CD4-positive, alpha-beta T cell treated with Interleukin-17A for 1 hour (primary cell): ENCODE measurements at regions not wholly inside any gene's neighbourhood (a gene's known extent, or its start where the extent isn't known, plus 50 kb on each side); places are given as distances from the start of the nearest gene placed in this dataset.

Experiments
- DNase-seq: peaks from one replicate; pipeline ENCODE4 v3.0.0-alpha.2; 2020

DNA sequence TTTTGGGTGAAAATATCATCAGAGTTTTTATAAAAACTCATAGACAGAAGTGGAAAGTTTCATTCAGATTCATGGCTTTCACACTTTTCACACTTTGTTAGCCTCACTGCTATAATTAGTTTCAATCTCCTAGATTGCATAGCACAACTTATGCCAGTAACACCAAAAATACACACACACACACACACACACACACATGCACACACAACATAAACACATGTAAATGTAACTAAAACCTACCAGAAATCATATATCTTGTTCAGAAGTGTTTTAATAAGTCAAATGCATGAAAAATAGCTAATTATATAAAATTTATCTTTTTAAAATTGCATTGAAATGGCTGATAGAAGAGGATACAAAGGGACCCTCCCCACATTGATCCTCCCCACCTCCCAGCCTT is 347.8 kb upstream of the SLC35B3 start:
- no peak for DNase-seq

DNA sequence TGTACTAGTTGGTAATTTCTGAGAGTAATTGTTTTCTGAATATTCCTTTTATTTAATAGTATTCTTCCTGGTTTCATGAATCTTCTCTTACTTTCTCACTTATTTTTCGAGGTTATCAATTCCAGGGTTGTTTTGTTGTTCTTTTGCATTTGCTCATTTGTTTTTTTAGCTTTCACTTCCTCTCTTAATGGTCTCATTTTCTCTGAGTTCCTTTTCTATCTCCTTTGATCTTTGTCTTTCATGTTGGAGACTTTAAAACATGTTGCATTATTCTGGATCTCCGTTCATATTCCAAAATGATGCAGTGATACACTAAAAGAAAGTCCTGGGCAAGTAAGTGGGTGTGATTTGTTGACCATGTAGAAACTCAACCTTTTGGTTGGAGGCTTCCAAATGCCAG is 345.3 kb upstream of the SLC35B3 start:
- DNase-seq = no peak

DNA sequence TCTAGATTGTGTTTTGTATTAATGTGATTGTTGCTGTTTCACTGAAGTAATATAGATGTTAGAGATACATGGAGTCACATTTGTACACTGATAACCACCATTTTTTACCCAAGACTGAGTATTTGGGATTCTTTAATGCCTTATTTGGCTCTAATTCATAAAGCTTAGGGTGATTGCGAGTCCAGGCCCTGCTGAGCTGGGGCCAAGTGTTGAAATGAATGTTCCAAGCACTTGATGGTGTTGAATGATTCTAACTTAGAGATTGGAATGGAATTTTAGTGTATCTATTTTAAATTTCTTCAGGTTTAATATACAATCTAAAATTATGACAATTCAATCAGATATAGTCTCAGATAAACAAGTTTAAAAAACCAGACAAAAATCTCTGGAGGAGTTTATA is 329.4 kb upstream of the SLC35B3 start:
- DNase-seq = no peak

DNA sequence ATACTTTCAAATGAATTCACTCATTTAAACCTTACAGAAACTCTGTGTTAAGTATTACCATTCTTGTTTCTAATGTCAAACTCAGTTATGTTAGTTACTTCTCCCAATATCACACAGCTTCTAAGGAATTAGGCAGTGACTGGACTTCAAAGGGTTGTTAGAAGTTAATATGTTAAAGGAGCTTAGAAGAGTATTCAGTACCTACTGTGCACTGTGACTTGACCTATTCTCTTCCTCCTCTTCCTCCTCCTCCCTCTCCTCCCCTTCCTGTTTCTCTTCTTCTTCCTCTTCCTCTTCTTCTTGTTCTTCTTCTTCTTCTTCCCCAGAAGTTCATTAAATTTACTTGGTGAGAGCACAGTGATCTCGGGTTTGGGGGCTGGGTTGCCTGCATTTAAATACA is 325.6 kb upstream of the SLC35B3 start:
- DNase-seq = no peak

DNA sequence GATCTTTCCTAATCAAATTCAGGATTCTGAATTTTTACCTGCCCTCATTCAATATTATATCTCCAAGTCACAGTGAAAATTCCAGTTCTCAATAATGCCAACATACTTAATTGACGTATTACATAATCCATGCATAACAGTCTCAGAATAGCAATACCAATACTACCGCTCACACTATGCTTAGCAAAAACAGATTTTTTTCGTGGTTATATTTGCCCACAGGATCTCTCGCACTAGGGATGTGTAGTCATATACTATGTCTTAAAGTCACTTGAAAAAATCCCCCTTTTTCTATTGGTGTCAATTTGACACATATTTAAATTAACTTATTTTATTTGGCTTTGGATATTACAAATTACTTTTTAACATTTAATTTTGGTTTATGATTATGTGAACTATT is 323.1 kb upstream of the SLC35B3 start:
- DNase-seq = no peak

DNA sequence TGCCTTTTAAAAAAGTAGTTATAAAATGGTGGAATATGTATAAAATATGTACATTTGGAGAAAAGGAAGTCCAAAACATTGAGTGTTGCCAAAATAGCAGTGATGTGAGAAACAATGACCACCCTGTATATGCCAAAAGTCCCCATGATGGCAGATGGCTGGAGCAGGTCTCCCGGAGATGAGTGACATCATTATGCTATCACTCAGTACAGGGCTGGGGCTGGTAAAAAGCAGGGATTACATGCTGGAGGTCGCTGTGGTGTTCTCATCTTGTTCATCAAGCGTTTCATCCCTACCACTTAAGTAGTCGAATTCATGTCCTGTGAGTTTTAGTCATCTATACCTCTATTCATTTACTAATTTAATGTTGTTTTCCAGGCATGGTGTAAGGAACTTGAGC is 315.3 kb upstream of the SLC35B3 start:
- DNase-seq = no peak

DNA sequence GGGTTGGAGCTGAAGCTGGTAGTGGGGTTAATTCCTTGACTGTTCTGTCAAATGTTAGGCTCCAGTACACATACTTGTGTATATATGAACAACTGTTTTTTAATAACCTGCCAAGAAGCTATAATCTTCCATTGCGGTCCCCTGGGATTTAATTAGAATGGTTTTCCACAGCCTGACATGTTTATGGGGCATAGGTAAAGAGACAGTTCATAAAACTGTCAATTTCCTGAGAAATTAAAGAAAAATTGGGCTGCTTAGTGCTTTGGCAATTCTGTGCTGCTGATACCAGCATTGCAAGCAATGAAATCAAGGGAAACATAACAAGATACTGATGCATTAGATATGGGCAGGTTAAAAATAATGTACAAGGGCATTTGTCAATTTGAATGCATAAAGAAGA is 314.1 kb upstream of the SLC35B3 start:
- no peak for DNase-seq

GRCh38 chr6:8743170-8743745 is 307.9 kb upstream of the SLC35B3 start:
- no peak for DNase-seq

- DNase-seq = no peak
These were observed 304.1 kb upstream of the SLC35B3 start for GRCh38 chr6:8739454-8739853.

DNA sequence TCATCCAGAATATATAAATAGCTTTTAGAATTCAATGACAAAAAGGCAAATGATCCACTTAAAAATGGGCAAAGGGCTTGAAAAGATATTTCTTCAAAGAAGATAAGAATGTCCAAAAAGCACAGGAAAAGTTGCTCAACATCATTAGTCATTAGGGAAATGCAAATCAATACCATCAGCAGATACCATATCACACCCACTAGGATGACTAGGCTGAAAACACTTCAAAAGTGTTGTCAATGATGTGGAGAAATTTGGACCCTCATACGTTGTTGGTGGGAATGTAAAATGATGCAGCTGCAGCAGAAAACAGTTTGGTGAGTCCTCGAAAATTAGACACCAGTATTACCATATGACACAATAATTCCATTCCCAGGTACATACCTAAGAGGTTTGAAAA is 303.6 kb upstream of the SLC35B3 start:
- no peak for DNase-seq

- no peak for DNase-seq
These were observed 301.0 kb upstream of the SLC35B3 start for GRCh38 chr6:8736156-8736895.

GRCh38 chr6:8733879-8734278 is 298.5 kb upstream of the SLC35B3 start:
- no peak for DNase-seq

GRCh38 chr6:8731874-8732273 is 296.5 kb upstream of the SLC35B3 start:
- no peak for DNase-seq

DNA sequence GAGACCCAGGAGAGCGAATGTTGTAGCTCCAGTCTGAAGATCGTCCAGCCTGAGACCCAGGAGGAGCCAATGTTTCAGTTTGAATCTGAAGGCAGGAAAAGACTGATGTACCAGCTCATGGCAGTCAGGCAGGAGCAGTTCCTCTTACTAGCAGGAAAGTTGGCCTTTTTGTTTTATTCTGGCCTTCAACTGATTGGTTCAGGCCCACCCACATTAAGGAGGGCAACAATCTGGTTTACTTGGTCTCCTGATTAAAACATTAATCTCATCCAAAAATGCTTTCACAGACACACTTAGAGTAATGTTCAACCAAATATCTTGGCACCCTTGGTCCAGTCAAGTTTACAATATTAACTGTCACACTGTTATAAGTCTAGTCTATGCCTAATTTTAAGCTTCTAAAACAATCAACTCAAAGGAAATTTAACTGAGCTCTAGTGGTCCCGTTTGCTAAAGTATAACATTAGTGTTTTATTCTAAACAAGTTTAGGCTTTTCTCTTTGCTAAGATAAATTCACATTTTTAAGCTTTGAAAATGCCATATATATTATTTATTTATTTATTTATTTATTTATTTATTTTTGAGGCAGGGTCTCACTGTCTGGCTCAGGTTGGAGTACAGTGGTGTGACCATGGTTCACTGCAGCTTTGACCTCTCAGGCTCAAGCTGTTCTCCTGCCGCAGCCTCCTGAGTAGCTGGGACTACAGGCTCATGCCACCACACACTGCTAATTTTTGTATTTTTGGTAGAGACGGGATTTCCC is 275.5 kb upstream of the SLC35B3 start:
- DNase-seq = no peak

- DNase-seq = no peak
These were observed 272.8 kb upstream of the SLC35B3 start for GRCh38 chr6:8707956-8708772.

GRCh38 chr6:8707369-8707768 is 272.0 kb upstream of the SLC35B3 start:
- DNase-seq = no peak

- DNase-seq = no peak
These were observed 270.2 kb upstream of the SLC35B3 start for GRCh38 chr6:8705435-8706020.

- DNase-seq = no peak
These were observed 267.7 kb upstream of the SLC35B3 start for GRCh38 chr6:8703059-8703458.

DNA sequence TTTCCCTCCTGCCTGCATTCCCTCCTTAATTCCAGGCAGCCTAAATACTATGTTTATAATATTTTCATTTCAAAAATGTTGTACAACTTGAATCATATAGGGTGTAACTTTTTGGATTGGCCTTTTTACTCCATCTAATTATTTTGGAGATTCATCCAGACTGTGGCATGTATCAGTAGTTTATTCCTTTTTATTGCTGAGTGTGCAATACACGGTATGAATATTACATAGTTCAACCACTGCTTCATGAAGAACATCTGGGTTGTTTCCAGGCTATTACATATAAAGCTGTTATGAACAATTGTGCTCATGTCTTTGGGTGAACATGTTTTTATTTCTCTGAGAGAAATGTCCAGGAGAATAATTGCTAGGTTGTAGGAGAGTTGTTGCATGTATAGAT is 253.5 kb upstream of the SLC35B3 start:
- DNase-seq = no peak

GRCh38 chr6:8686077-8686476 is 250.7 kb upstream of the SLC35B3 start:
- no peak for DNase-seq

DNA sequence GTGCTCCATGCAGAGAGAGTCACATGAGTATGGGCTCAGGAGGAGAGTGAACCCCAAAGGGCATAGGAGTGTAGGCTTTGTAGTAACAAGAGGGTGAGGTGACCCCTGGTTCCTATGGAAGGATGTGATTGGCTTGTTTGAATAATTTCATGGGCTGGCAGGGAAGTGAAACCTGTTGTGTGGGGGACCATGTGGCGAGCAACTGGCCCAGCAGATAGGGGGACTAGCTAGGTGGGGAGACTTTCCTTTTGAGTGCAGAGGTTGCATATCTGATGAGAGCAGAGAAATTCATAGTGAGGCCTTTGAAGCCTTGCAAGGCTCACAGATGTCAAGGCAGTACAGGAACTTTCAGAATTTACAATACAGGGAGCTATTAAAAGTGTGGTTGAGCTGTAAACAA is 247.9 kb upstream of the SLC35B3 start:
- no peak for DNase-seq

DNA sequence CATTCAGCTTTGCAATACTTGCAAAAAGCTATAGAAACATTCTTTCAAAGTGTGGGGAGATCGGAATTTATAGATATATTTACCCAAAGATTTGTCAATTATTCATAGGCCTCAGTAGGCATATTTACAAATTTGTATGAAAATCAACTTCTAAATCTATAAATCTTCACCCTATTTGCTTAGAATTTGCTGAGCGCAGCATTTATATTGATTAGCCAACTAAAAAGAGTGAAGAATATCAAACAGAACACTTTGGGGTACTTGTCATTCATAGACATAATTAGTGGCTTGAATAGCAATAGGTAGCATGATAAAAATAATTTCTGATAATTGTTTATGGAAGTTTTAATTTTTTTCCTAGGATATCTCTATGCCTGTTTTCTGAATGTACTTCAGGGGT is 244.5 kb upstream of the SLC35B3 start:
- DNase-seq = no peak

GRCh38 chr6:8678466-8678865 is 243.1 kb upstream of the SLC35B3 start:
- DNase-seq = no peak
